ENCODE measurements at regions not wholly inside any gene's neighbourhood (a gene's known extent, or its start where the extent isn't known, plus 50 kb on each side); places are given as distances from the start of the nearest gene placed in this dataset.

- intact Hi-C loops (cut with DNase I), result no loop called here
- Histone ChIP-seq H3K27ac (ENCODE audit: low read depth in 1 of 2, low read length in 2 of 2) (no peak overlapping the region), H3K27me3 (ENCODE audit: control insufficient read depth in 1 of 2, insufficient read depth in 2 of 2, low read length in 1 of 2) (no peaks in the 10 kb centered on the region), H3K4me1 (ENCODE audit: control insufficient read depth in 1 of 2, insufficient read depth in 2 of 2, low read length in 2 of 2) (peaks cover 0 to 2% of the 10 kb centered on the region in 2 donors), H3K36me3 (ENCODE audit: control insufficient read depth in 1 of 2, insufficient read depth in 2 of 2, low read length in 1 of 2) (no peaks in the 10 kb centered on the region), H3K4me3 (ENCODE audit: low read length in 2 of 2) (no peak overlapping the region), H3K9me3 (ENCODE audit: control insufficient read depth, low read length) (no peaks in the 10 kb centered on the region)
- ATAC-seq (ENCODE audit: low FRiP score), result no peak
- no peak for DNase-seq
- WGBS, 2 donors, result 86% methylated on average over 3 of the region's 3 CpGs
Observed at GRCh38 chr21:16789636-16790035, 723.2 kb upstream of the CXADR start.

- DNase-seq (no peak), ATAC-seq (ENCODE audit: low FRiP score) (no peak)
- intact Hi-C loops (cut with DNase I), result no loop called here
- Histone ChIP-seq H3K27ac (ENCODE audit: low read depth in 1 of 2, low read length in 2 of 2) (no peak overlapping the region), H3K36me3 (ENCODE audit: control insufficient read depth in 1 of 2, insufficient read depth in 2 of 2, low read length in 1 of 2) (no peaks in the 10 kb centered on the region), H3K4me3 (ENCODE audit: low read length in 2 of 2) (no peak overlapping the region), H3K4me1 (ENCODE audit: control insufficient read depth in 1 of 2, insufficient read depth in 2 of 2, low read length in 2 of 2) (no peaks in the 10 kb centered on the region), H3K27me3 (ENCODE audit: control insufficient read depth in 1 of 2, insufficient read depth in 2 of 2, low read length in 1 of 2) (no peaks in the 10 kb centered on the region), H3K9me3 (ENCODE audit: control insufficient read depth, low read length) (no peaks in the 10 kb centered on the region)
- WGBS, 2 donors, result 87 to 89% methylated on average over 5 of the region's 5 CpGs
Observed at GRCh38 chr21:16792101-16792500, 720.7 kb upstream of the CXADR start.

DNA sequence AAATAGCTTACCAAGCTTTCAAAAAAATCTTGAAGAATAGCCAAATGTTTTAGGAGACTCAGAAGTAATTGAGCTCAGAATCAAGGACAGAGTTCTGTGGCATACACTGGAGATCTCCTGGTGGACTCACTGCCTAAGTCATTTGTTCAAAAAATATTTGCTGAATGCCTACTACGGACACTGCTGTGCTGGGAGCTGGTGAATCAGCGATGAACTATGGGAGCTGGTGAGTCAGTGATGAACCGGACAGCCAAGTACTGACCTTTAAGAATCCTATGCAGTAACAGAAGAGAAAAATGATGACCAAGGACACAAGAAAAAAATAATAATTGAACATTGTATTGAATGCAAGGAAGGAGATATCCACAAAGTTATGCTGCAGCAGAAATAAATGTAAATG is 717.9 kb upstream of the CXADR start:
- ATAC-seq (ENCODE audit: low FRiP score) (no peak), DNase-seq (no peak)
- Histone ChIP-seq H3K4me1 (ENCODE audit: control insufficient read depth in 1 of 2, insufficient read depth in 2 of 2, low read length in 2 of 2) (no peaks in the 10 kb centered on the region), H3K27me3 (ENCODE audit: control insufficient read depth in 1 of 2, insufficient read depth in 2 of 2, low read length in 1 of 2) (no peaks in the 10 kb centered on the region), H3K36me3 (ENCODE audit: control insufficient read depth in 1 of 2, insufficient read depth in 2 of 2, low read length in 1 of 2) (no peaks in the 10 kb centered on the region), H3K4me3 (ENCODE audit: low read length in 2 of 2) (no peak overlapping the region), H3K27ac (ENCODE audit: low read depth in 1 of 2, low read length in 2 of 2) (no peak overlapping the region), H3K9me3 (ENCODE audit: control insufficient read depth, low read length) (no peaks in the 10 kb centered on the region)
- intact Hi-C loops (cut with DNase I), result no loop called here
- WGBS, 2 donors, result 83 to 84% methylated on average over 3 of the region's 3 CpGs

DNA sequence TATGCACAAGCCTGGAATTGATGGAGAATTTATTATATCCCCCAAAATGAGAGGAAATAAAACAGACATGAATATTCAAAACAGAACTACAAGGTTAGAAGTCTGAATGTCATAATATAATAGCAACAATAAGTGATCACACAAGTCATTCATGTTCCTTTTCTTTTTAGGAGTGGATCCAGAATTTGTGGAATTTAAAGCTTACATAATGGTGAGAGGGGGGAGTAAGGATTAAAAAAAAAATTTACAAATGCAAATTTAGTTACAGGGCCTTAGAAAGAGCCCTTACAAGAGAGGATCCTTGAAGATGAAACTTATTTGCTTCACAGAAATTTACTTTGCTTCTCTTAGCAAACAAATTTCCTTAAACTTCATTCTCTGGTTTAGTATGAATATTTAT is 716.1 kb upstream of the CXADR start:
- no peak for ATAC-seq (ENCODE audit: low FRiP score)
- intact Hi-C loops (cut with DNase I), result no loop called here
- Histone ChIP-seq H3K4me3 (ENCODE audit: low read length in 2 of 2) (no peak overlapping the region), H3K27ac (ENCODE audit: low read depth in 1 of 2, low read length in 2 of 2) (no peak overlapping the region), H3K4me1 (ENCODE audit: control insufficient read depth in 1 of 2, insufficient read depth in 2 of 2, low read length in 2 of 2) (no peaks in the 10 kb centered on the region), H3K9me3 (ENCODE audit: control insufficient read depth, low read length) (no peaks in the 10 kb centered on the region), H3K36me3 (ENCODE audit: control insufficient read depth in 1 of 2, insufficient read depth in 2 of 2, low read length in 1 of 2) (no peaks in the 10 kb centered on the region), H3K27me3 (ENCODE audit: control insufficient read depth in 1 of 2, insufficient read depth in 2 of 2, low read length in 1 of 2) (no peaks in the 10 kb centered on the region)
- no peak for DNase-seq

GRCh38 chr21:16797540-16797939 is 715.3 kb upstream of the CXADR start:
- DNase-seq (no peak), ATAC-seq (ENCODE audit: low FRiP score) (no peak)
- no peaks in the 10 kb centered on the region for H3K4me1 ChIP-seq (ENCODE audit: control insufficient read depth in 1 of 2, insufficient read depth in 2 of 2, low read length in 2 of 2)
- no peak overlapping the region for H3K27ac ChIP-seq (ENCODE audit: low read depth in 1 of 2, low read length in 2 of 2)
- no peaks in the 10 kb centered on the region for H3K9me3 ChIP-seq (ENCODE audit: control insufficient read depth, low read length)
- no peaks in the 10 kb centered on the region for H3K36me3 ChIP-seq (ENCODE audit: control insufficient read depth in 1 of 2, insufficient read depth in 2 of 2, low read length in 1 of 2)
- H3K4me3 ChIP-seq (ENCODE audit: low read length in 2 of 2), result no peak overlapping the region
- intact Hi-C loops (cut with DNase I), result no loop called here
- 63 to 72% methylated on average over 2 of the region's 2 CpGs for WGBS, 2 donors
- no peaks in the 10 kb centered on the region for H3K27me3 ChIP-seq (ENCODE audit: control insufficient read depth in 1 of 2, insufficient read depth in 2 of 2, low read length in 1 of 2)

DNA sequence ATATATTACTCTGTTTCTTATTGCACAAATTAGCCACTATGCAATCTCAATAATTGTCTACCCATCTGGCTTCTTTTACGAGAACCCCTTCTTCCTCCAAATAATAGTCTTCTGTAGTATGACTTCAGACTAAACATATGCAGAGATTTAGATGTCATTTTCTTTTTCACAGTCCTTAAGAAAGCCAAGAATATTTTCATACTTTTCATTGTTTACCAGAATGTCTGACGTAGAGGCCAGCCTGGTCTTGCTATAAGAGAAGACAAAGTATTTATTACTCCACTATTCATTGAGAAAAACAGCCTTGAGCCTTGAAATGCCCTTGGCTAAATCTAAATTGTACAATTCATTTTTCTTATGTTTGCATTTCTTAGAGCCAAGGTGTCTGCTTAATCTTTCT is 714.9 kb upstream of the CXADR start:
- H3K36me3 ChIP-seq (ENCODE audit: control insufficient read depth in 1 of 2, insufficient read depth in 2 of 2, low read length in 1 of 2), result no peaks in the 10 kb centered on the region
- DNase-seq (no peak), ATAC-seq (ENCODE audit: low FRiP score) (no peak)
- H3K9me3 ChIP-seq (ENCODE audit: control insufficient read depth, low read length), result no peaks in the 10 kb centered on the region
- H3K4me3 ChIP-seq (ENCODE audit: low read length in 2 of 2), result no peak overlapping the region
- no peaks in the 10 kb centered on the region for H3K27me3 ChIP-seq (ENCODE audit: control insufficient read depth in 1 of 2, insufficient read depth in 2 of 2, low read length in 1 of 2)
- intact Hi-C loops (cut with DNase I), result no loop called here
- WGBS, 2 donors, result 54% methylated on average over 2 of the region's 2 CpGs
- no peaks in the 10 kb centered on the region for H3K4me1 ChIP-seq (ENCODE audit: control insufficient read depth in 1 of 2, insufficient read depth in 2 of 2, low read length in 2 of 2)
- H3K27ac ChIP-seq (ENCODE audit: low read depth in 1 of 2, low read length in 2 of 2), result no peak overlapping the region

DNA sequence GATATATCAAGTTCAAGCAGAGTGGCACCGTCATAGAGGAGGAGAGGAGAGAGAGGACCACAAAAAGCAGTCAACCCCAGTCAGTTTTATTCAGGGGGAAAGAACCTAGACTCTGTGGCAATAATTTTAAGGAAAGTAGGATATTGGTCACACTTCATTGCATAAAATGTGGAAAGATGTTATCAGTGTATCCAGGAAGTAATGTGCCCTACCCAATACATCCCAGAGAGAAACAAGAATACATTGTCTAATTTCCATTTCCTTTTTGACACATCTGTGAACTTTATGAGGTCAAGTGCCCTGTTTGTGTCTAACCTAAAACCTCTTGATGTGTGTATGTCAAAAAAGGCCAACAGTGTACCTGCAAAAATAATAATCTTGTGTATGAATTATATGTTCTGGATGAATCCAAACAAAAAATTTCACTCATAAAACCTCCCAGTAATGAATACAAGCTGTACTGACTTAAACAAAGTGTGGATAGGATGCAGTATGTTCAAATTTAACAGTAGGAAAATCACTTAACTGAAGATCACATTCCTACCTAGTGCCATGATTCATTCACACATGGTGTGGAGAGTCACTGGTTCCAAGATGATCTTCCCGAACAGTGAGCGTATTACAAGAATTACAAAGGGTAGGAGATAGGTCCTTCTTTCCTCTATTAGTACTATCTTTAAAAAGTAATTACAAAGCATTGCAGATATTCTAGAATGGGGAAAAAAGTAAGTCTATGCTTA is 712.1 kb upstream of the CXADR start:
- Histone ChIP-seq H3K4me1 (ENCODE audit: control insufficient read depth in 1 of 2, insufficient read depth in 2 of 2, low read length in 2 of 2) (no peaks in the 10 kb centered on the region), H3K36me3 (ENCODE audit: control insufficient read depth in 1 of 2, insufficient read depth in 2 of 2, low read length in 1 of 2) (no peaks in the 10 kb centered on the region), H3K27ac (ENCODE audit: low read depth in 1 of 2, low read length in 2 of 2) (no peak overlapping the region), H3K4me3 (ENCODE audit: low read length in 2 of 2) (no peak overlapping the region), H3K9me3 (ENCODE audit: control insufficient read depth, low read length) (no peaks in the 10 kb centered on the region), H3K27me3 (ENCODE audit: control insufficient read depth in 1 of 2, insufficient read depth in 2 of 2, low read length in 1 of 2) (no peaks in the 10 kb centered on the region)
- 93 to 96% methylated on average over 3 of the region's 3 CpGs for WGBS, 2 donors
- intact Hi-C loops (cut with DNase I), result no loop called here
- DNase-seq (no peak), ATAC-seq (ENCODE audit: low FRiP score) (no peak)

GRCh38 chr21:16811011-16811410 is 701.8 kb upstream of the CXADR start:
- Histone ChIP-seq H3K27ac (ENCODE audit: low read depth in 1 of 2, low read length in 2 of 2) (no peak overlapping the region), H3K36me3 (ENCODE audit: control insufficient read depth in 1 of 2, insufficient read depth in 2 of 2, low read length in 1 of 2) (no peaks in the 10 kb centered on the region), H3K9me3 (ENCODE audit: control insufficient read depth, low read length) (peaks cover 1% of the 10 kb centered on the region), H3K4me3 (ENCODE audit: low read length in 2 of 2) (no peak overlapping the region), H3K4me1 (ENCODE audit: control insufficient read depth in 1 of 2, insufficient read depth in 2 of 2, low read length in 2 of 2) (no peaks in the 10 kb centered on the region), H3K27me3 (ENCODE audit: control insufficient read depth in 1 of 2, insufficient read depth in 2 of 2, low read length in 1 of 2) (no peaks in the 10 kb centered on the region)
- WGBS, 2 donors, result 98 to 100% methylated on average over 1 of the region's 1 CpG
- DNase-seq, result no peak
- intact Hi-C loops (cut with DNase I), result no loop called here
- no peak for ATAC-seq (ENCODE audit: low FRiP score)

DNA sequence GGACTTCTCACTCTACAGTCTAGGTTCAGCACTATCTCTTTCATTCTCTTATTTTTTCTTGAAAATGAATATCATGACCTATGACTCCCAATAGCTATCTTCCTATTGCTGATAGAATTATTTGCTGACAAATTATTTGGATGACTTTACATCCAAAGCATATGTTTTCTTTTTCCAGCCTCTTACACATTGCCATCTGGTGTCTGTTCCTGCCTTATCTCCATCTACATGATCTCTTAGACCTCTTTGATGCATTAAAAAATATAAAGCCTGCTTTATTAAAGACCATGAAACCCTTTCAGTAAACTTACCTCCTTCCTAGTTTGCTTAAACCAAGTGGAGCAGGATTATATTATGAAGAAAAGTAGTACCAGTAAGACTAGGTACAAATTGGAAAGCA is 700.9 kb upstream of the CXADR start:
- H3K4me1 ChIP-seq (ENCODE audit: control insufficient read depth in 1 of 2, insufficient read depth in 2 of 2, low read length in 2 of 2), result no peaks in the 10 kb centered on the region
- H3K27me3 ChIP-seq (ENCODE audit: control insufficient read depth in 1 of 2, insufficient read depth in 2 of 2, low read length in 1 of 2), result no peaks in the 10 kb centered on the region
- H3K36me3 ChIP-seq (ENCODE audit: control insufficient read depth in 1 of 2, insufficient read depth in 2 of 2, low read length in 1 of 2), result no peaks in the 10 kb centered on the region
- H3K9me3 ChIP-seq (ENCODE audit: control insufficient read depth, low read length), result peaks cover 1% of the 10 kb centered on the region
- no peak for DNase-seq
- H3K27ac ChIP-seq (ENCODE audit: low read depth in 1 of 2, low read length in 2 of 2), result no peak overlapping the region
- no peak for ATAC-seq (ENCODE audit: low FRiP score)
- intact Hi-C loops (cut with DNase I), result no loop called here
- H3K4me3 ChIP-seq (ENCODE audit: low read length in 2 of 2), result no peak overlapping the region

Measured in aorta (tissue), 5 donors.